Kidney epithelial cell (primary cell): ENCODE measurements at regions not wholly inside any gene's neighbourhood (a gene's known extent, or its start where the extent isn't known, plus 50 kb on each side); places are given as distances from the start of the nearest gene placed in this dataset.

Experiments
- DNase-seq: peaks from one replicate; pipeline ENCODE4 v3.0.0-alpha.2; 2010; ENCODE audit warnings: low read depth
- H3K27me3 ChIP-seq: 2 replicates; pipeline ENCODE4 v1.6.0; 2011; ENCODE audit warnings: low read length; ENCODE audit not compliant: control insufficient read depth, insufficient read depth
- H3K36me3 ChIP-seq: 2 replicates; pipeline ENCODE4 v1.5.1; 2011; ENCODE audit warnings: low read length; ENCODE audit not compliant: control insufficient read depth, insufficient read depth
- H3K4me3 ChIP-seq: 2 replicates; pipeline ENCODE4 v1.5.1; 2011; ENCODE audit warnings: low read depth, mild to moderate bottlenecking, control low read depth, low read length
- CTCF ChIP-seq: IDR thresholded peaks from 2 replicates; pipeline ENCODE4 v1.5.1; 2011; ENCODE audit warnings: mild to moderate bottlenecking, moderate library complexity, low read length, control low read depth, inconsistent platforms; ENCODE audit not compliant: insufficient read depth, poor library complexity, severe bottlenecking

DNA sequence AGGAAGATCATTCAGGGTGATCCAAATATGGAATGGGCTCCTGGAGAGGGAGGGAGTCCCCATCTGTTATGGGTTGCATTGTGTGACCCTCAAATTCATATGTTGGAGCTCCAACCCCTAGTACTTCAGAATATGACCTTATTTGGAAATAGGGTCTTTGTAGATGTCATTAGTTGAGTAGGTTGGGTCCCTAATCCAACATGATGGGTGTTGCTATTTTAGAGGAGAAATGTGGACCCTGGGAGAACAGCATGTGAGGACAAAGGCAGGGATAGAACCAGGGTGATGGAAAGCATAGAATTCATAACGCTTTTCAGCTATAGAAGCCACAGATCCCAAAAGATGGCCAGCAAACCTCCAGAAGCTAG is 91.5 kb upstream of the SMNDC1 start:
- TF ChIP-seq CTCF, result no peak
- DNase-seq, result no peak
- no peaks in the 10 kb centered on the region for H3K36me3 ChIP-seq
- no peak overlapping the region for H3K4me3 ChIP-seq
- no peaks in the 10 kb centered on the region for H3K27me3 ChIP-seq

DNA sequence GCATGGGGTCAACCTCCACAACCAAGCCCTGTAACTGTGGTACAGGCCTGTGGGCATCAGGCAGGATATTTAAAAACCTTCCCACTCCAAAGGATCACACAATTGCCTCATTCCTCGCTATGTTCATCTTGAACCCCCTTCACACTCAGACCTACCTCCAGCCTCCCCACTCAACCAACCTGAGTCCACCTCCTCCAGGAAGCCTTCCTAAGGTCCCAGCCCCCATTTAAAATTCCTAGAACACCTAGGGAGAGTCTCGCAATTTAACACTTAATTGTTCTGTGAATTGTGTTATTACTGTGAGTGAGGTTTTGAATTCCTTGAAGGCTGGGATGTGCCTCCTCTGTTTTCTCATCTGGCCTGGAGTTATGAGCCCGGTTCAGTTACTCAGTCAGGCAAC is 93.1 kb upstream of the SMNDC1 start:
- no peaks in the 10 kb centered on the region for H3K36me3 ChIP-seq
- no peak overlapping the region for H3K4me3 ChIP-seq
- no peak for DNase-seq
- no peak for TF ChIP-seq CTCF
- H3K27me3 ChIP-seq, result no peaks in the 10 kb centered on the region

GRCh38 chr10:110398419-110399105 is 93.8 kb upstream of the SMNDC1 start:
- H3K4me3 ChIP-seq, result no peak overlapping the region
- no peaks in the 10 kb centered on the region for H3K27me3 ChIP-seq
- no peak for TF ChIP-seq CTCF
- peak; percentile 98 for DNase-seq
- H3K36me3 ChIP-seq, result no peaks in the 10 kb centered on the region

DNA sequence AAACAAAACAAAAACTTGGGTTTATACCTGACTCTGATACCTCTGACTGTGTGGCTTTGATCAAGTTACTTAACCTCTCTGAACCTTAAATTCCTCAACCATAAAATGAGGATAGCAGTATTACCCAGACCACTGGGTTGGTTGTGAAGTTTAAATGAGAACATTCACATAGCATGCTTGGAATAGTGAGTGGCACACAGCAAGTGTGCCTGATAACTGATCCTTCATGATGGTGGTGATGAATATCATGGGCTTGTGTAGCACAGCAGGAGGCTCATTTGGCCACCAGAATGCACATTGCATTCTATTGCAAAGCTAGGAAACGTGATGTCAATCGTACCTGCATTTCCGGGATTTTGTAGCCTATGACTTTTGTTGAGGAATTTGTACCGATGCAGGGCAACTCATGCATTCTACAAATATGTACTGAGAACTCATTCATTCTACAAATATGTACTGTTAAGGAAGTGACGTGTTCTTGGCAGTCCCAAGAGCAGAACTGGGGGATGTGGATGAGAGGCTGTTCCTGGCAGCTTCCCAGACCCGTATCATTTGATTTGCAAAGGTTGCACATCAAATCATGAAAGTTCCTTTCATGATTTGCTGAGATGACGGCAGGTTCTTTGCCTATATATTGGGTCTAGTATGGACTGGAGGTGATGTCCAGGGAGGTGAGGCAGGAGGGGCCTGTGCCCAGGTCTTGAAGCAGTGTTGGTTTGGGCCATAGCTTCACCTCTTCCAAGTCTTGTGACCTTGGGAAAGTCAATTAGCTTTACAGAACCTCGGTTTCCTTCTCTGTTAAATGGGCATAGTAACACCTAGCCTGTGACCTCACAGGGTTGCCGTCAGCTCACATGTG is 94.6 kb upstream of the SMNDC1 start:
- Histone ChIP-seq H3K4me3 (no peak overlapping the region), H3K27me3 (no peaks in the 10 kb centered on the region), H3K36me3 (no peaks in the 10 kb centered on the region)
- no peak for TF ChIP-seq CTCF
- DNase-seq, result peak; percentile 91

DNA sequence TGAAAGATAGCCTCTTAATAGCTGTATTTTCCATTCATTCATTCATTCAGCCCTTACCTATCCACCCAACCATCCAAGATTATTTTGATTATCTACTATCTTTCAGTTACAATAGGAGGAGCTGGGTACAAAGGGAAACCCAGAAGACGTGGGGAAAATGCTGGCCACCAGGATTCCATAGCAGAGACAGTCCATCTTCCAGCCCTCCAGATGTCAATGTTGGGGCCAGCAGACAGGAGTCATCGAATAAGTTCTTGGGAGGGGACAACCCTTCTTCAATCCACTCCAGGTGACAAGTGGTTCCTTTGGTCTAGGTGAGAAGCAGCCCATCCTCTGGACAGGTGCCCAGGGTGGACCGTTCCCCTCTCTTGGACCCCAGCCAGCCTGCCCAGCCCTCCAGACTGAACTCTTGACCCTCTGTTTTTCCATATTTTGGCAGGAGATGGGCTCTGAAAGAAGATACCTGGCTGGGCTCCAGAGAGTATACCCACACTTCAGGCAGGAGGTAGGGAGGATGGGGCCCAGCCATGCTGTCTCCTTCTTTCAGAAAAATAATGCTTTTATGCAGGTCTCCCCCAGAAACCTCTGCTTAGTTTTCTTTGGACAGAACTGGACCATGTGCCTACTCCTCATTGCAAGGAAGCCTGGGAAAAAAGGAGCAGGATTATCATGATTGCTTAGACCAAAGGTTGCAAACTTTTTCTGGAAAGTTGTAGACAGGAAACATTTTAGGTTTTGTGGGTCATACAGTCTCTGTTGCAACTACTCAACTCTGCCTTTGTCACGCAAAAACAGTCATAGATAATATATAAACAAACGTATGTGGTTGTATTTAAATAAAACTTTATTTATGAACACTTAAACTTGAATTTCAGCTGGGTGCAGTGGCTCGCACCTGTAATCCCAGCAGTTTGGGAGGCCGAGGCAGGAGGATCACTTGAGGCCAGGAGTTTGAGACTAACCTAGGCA is 95.5 kb upstream of the SMNDC1 start:
- no peak for DNase-seq
- H3K4me3 ChIP-seq, result no peak overlapping the region
- H3K27me3 ChIP-seq, result no peaks in the 10 kb centered on the region
- H3K36me3 ChIP-seq, result no peaks in the 10 kb centered on the region
- no peak for TF ChIP-seq CTCF
